ENCODE measurements at regions not wholly inside any gene's neighbourhood (a gene's known extent, or its start where the extent isn't known, plus 50 kb on each side); places are given as distances from the start of the nearest gene placed in this dataset.

GRCh38 chr18:22603902-22604301 is 186.2 kb upstream of the CTAGE1 start:
- TF ChIP-seq SIN3A (IDR thresholded peaks at IDR 0.05; ENCODE audit: borderline replicate concordance, insufficient read depth, low read length) (no peak), POLR2AphosphoS5 (IDR thresholded peaks at IDR 0.05; ENCODE audit: low read depth, low read length) (no peak)
